GM19397 (cell line): ENCODE measurements at regions not wholly inside any gene's neighbourhood (a gene's known extent, or its start where the extent isn't known, plus 50 kb on each side); places are given as distances from the start of the nearest gene placed in this dataset.

Experiments
- ATAC-seq: cut with Tn5 transposase; IDR thresholded peaks from one replicate; pipeline ENCODE4 v1.9.1; 2021; ENCODE audit warnings: mild to moderate bottlenecking, moderate library complexity; ENCODE audit not compliant: unreplicated experiment

GRCh38 chr4:176441594-176441993 lies 121.8 kb downstream of the SPCS3 start:
- no peak for ATAC-seq

GRCh38 chr4:176443117-176443516 lies 123.4 kb downstream of the SPCS3 start:
- no peak for ATAC-seq

GRCh38 chr4:176443646-176444409 lies 124.1 kb downstream of the SPCS3 start:
- no peak for ATAC-seq

- ATAC-seq: no peak
These were observed 125.0 kb downstream of the SPCS3 start for GRCh38 chr4:176444741-176445140.

- ATAC-seq: no peak
These were observed 129.0 kb downstream of the SPCS3 start for GRCh38 chr4:176448761-176449160.

GRCh38 chr4:176451443-176451842 lies 131.7 kb downstream of the SPCS3 start:
- ATAC-seq: no peak

GRCh38 chr4:176453079-176453478 lies 133.3 kb downstream of the SPCS3 start:
- ATAC-seq: no peak

- ATAC-seq: no peak
These were observed 133.9 kb downstream of the SPCS3 start for GRCh38 chr4:176453658-176454057.

- ATAC-seq: peak; percentile 86
These were observed 145.0 kb downstream of the SPCS3 start for GRCh38 chr4:176464748-176465147.

GRCh38 chr4:176467001-176467400 lies 147.2 kb downstream of the SPCS3 start:
- no peak for ATAC-seq

- ATAC-seq: no peak
These were observed 149.8 kb downstream of the SPCS3 start for GRCh38 chr4:176469546-176469945.

- no peak for ATAC-seq
These were observed 150.9 kb downstream of the SPCS3 start for GRCh38 chr4:176470671-176471070.

- no peak for ATAC-seq
These were observed 155.3 kb downstream of the SPCS3 start for GRCh38 chr4:176475067-176475466.

GRCh38 chr4:176478076-176478475 lies 158.3 kb downstream of the SPCS3 start:
- no peak for ATAC-seq

GRCh38 chr4:176479767-176480166 lies 160.0 kb downstream of the SPCS3 start:
- ATAC-seq: no peak

- no peak for ATAC-seq
These were observed 163.2 kb downstream of the SPCS3 start for GRCh38 chr4:176482972-176483371.

GRCh38 chr4:176484301-176484984 lies 164.7 kb downstream of the SPCS3 start:
- no peak for ATAC-seq

- ATAC-seq: no peak
These were observed 169.2 kb downstream of the SPCS3 start for GRCh38 chr4:176489001-176489400.

- ATAC-seq: peak; percentile 100
These were observed 173.0 kb downstream of the SPCS3 start for GRCh38 chr4:176492646-176493302.

- no peak for ATAC-seq
These were observed 179.0 kb downstream of the SPCS3 start for GRCh38 chr4:176498617-176499256.

- no peak for ATAC-seq
These were observed 179.8 kb downstream of the SPCS3 start for GRCh38 chr4:176499518-176499917.
